Erythroblast (primary cell): ENCODE measurements at regions not wholly inside any gene's neighbourhood (a gene's known extent, or its start where the extent isn't known, plus 50 kb on each side); places are given as distances from the start of the nearest gene placed in this dataset.

Source experiments
- DNase-seq, 2 experiments: peaks; one replicate each; lab custom pipeline; 2025; lab: John Stamatoyannopoulos, UW
- GATA1 ChIP-seq: IDR thresholded peaks from 2 replicates; pipeline ENCODE4 v1.6.1; 2011; ENCODE audit warnings: low read depth, mild to moderate bottlenecking, control low read depth, low read length, moderate library complexity
- POLR2A ChIP-seq: IDR thresholded peaks from 2 replicates; pipeline ENCODE4 v1.6.1; 2011; ENCODE audit warnings: mild to moderate bottlenecking, low read length

DNA sequence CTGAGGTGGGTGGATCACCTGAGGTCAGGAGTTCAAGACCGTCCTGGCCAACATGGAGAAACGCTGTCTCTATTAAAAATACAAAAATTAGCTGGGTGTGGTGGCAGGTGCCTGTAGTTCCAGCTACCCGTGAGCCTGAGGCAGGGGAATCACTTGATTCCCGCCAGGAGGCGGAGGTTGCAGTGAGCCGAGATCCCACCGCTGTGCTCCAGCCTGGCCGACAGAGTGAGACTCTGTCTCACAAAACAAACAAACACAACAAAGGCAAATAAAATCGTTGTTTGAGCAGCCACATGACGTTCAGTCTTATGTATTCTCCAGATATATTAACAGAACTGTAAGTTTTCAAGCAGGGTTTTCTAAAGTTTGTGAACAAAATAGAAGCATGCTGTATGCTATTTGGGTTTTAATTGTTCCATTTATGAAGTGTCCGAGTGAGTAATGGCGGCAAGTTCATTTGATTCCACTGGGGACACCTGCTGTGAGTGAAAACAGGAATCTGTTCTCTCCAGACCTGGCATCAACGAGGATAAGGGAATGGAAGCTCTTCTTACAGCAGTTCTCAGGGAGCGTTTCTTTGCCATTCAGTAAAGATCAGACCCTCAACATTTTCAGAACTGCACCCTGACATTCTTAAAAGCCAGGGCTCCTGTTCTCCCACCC is 122.5 kb upstream of the PITRM1 start:
- no peak for TF ChIP-seq POLR2A
- no peak for TF ChIP-seq GATA1
- no peak for DNase-seq

DNA sequence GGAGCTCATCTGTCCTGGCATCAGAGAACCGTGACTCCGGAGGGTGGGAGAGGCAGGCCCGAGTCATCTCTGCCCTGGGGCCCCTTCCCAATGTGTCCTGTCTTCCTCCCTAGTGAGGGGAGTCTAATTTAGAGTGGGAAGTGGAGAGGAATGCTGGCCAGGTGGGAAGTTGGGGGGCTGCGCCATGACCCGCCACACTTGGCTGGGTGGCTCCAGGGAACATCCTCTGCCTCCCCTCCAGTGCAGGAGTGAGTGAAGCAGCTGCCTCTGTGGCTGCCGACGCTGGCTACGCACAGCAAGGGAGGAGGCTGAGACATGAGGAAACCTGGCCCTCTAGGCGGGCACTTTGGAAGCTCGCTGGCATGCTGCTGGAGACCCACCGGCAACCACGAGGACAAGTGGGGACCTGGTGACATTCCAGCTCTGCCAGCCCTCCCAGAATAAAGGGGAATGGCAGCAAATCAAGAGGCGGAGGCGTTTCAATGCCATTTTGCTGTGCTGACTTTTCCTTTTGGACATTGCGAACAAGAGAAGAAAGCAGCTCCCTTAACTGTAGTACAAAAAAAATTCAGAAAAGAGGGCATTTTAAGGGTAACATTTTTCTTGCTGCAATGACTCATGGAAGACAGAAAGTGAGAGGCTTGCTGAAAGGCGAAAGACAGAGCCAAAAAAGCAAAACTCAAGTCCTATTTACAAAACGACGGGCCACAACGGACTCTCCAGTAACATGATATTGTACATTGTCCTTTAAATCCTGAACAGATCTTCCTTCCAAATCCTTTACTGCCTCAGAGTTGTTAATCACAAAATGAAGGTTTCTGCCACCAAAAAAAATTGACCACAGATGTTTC is 121.2 kb upstream of the PITRM1 start:
- no peak for TF ChIP-seq GATA1
- TF ChIP-seq POLR2A: no peak
- no peak for DNase-seq

DNA sequence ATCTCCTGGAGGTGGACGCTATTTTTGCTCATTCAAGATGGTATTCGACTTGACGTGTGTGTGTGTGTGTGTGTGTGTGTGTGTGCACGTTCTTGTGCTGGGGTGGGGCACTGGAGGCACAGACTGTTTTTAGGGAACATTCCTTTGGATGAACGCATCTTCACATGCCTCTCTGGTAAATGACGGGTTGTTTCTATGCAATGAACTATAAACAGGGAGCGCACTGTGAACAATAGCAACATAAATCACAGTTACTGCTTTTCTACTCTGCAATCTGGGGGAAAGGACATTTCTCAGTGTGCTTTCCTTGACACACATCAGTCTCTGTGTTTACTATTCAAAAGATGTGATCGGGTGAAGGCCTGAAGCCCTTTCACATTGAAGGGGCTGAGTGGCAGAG is 120.1 kb upstream of the PITRM1 start:
- no peak for DNase-seq
- TF ChIP-seq POLR2A (no peak), GATA1 (no peak)

DNA sequence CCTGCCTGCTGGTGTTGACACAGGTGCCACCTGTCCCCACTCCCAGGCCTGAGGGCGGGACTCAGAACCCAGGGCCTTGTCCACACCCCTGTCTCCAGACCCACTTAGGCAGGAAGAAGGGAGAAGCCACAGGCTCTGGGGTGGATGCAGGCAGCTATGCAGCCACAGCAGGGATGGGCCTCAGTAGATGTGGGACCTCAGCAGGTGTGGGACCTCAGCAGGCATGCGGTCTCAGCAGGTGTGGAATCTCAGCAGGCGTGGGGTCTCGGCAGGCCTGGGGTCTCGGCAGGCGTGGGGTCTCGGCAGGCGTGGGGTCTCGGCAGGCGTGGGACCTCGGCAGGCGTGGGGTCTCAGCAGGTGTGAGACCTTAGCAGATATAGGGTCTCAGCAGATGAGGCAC is 118.0 kb upstream of the PITRM1 start:
- DNase-seq: no peak
- no peak for TF ChIP-seq GATA1
- TF ChIP-seq POLR2A: no peak

DNA sequence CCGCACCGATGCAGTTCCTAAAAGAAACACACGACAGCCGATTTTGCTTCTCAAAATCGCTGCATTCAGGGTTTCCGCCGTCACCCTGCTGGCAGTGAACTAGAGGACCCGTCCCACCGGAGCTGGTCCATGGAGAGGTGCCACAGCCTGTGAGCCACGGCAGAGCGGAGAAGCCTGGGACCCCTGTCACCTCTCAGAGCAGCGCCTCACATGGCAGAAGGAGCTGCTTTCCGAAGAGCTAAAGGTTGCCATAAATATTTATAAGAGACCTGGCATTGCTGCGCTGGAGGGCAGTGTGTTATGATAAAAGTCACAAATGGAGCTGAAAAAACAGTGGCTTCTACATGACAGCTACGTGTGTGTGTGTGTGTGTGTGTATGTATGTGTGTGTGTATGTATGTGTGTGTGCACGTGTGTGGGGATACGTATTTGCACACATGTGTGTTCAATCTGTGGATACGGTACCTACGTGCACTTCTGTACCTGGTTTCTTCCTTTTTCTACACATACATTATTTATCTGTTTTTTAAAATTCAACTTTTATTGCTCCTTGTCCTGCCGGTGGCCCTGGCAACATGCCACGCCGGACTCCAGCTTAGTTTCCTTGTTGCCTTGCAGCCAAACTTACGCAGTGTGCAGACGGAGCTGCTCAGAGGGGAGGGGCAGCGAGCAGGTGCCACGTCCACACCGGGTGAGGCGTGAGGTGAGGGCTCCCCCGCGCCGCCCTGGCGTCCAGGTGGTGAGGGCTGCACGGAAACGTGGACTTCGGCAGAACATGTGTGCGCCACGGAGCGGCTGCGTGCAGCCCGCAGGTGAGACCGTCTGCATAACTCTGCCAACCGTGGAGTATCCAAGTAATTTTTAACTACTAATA is 115.2 kb upstream of the PITRM1 start:
- no peak for TF ChIP-seq POLR2A
- no peak for TF ChIP-seq GATA1
- no peak for DNase-seq

DNA sequence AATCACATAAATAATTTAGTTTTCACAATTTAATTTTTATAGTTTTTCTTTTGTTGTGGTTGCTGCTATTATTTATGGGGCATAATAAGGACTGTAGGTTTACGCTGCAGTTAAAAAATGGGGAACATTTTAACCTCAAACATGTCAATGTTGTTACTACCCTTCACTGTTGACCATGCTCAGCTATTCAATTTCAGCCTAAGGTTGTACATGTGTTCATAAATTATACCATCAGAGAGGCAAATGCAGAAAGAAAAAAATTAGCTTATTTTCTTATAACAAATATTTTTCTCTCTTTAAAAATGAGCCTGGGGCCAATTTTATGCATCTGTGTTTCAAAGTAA is 110.1 kb upstream of the PITRM1 start:
- TF ChIP-seq GATA1: no peak
- TF ChIP-seq POLR2A: no peak

DNA sequence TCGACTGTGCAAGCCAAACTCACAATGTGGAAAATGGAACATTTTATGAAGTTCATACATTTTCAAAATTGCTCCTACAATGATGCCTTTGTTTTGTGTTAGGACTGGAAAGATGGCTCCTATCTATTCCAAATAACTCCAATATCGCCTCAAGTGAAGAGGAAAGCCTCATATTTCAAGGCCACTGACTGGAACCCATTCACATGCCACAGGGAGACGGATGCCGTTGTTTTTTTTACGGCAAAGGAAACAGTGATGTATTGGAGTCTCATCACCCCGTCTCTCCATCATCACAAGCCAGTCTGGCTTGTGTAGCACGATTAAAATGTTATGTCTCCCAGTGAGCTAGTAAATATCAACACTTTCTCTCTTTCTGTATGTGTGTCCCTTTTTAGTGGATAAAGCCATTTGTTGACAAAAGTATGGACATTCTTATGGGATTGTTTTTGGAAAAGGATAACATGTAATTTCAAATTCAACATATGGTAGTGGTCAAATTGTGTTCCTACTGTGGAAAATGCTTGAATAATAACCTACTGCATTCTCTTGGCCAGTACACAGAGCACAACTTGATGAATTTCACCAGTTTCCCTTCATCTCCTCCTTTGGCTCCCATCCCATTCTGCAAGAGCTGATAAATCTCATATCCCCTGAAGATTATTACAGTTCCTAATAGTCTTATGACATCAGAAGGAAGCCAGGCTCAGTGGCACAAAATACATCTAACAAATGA is 109.5 kb upstream of the PITRM1 start:
- no peak for TF ChIP-seq POLR2A
- TF ChIP-seq GATA1: no peak
- no peak for DNase-seq

More for the DNA sequence above, 110.1 kb upstream of the PITRM1 start:
- no peak for DNase-seq

DNA sequence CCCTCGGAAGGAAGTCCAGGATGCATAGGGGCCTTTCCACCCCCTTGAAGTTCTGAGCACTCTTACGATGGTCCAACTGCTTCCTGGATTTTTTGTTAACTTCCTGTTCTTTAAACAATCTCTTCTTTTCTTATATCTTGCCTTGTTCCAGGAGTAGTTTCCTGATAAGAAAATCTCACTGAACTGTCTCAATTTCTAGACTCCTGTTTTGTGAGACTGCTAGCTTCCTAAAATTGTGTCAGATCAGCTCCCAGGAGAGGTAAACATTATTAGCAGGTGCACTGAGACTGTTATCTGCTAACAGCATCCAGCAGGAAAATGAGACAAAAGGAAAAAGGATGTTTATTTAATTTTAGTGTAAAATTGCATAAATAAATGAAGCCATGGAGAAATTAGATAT is 106.2 kb upstream of the PITRM1 start:
- no peak for TF ChIP-seq GATA1
- no peak for TF ChIP-seq POLR2A
- DNase-seq: no peak

DNA sequence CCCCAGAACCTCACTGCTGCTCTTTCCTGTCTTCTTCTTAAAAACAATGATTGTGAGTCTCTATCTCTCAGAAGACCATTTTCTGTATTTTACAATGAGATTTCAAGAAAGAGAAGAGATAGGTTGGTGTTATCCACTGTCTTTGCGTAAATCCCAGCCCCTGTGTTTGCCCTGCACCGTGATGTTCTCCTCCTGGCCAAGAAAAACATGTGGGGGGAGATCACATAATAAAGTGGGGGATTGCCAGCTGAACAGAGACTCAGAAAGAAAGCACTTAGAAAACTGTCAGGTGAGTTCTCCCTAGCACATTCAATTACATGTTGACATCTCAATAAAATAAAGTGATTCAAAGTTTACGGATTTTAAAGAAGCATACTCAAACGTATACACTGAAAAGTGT is 105.0 kb upstream of the PITRM1 start:
- no peak for DNase-seq
- TF ChIP-seq POLR2A (no peak), GATA1 (no peak)

DNA sequence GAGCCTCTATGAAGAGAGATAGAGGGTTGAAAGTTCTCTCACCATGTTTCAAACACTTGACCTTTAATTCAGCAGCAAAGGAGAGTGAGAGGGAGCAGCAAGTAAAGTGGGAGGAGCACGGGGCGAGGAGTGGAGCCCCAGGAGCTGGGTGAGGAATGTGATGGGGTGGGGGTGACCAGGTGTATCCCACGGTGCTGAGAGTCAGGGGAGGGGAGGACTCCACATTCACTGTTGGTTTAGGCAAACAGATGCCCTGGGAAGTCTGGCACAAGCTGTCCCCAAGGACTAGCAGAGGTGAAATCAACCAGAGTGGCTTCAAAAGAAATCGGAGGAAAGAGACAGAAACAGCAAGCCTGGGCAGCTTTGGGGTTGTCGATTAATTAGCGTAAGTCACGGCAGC is 101.8 kb upstream of the PITRM1 start:
- TF ChIP-seq GATA1: no peak
- TF ChIP-seq POLR2A: no peak
- DNase-seq: no peak

DNA sequence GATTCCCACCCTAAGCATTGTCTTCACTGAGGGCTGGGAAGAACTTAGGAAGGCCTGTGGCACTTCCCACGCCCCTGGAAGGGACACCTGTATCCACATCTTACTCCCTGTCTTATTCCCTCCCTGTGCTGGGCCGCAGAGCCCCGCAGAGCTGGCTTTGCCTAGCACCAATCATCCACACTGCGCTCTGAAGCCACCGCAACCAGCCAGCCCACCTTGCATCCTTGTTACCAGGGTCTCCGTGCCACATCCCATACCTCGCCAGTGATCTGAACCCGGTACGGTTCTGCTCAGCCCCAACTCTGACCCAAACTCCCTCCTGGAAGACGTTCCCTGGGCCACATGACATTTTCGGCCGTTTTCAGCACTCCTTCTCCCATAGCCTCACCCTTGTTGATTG is 101.4 kb upstream of the PITRM1 start:
- DNase-seq: no peak
- no peak for TF ChIP-seq POLR2A
- TF ChIP-seq GATA1: no peak

DNA sequence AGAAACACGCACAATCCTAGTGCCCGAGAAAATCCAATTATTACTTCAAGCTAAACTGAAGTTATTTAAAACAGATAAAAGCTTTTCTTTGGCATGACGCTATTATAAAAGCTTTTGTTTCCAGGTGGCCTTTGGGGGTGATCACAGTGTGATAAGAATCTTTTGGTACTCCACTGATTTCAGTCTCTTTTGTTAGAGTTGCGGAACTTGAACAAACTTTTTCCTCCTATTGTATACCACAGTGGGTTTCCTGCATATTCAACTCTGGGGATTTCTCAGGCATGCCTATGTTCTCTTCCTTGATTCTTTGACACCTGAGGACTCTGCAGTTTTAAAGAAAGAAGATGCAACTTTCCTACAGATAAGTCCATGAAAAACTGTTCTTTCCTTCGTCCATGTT is 99.7 kb upstream of the PITRM1 start:
- DNase-seq: no peak

More for the DNA sequence above, 99.7 kb upstream of the PITRM1 start:
- no peak for TF ChIP-seq GATA1
- no peak for TF ChIP-seq POLR2A
